NT2/D1 (cell line): ENCODE measurements at regions not wholly inside any gene's neighbourhood (a gene's known extent, or its start where the extent isn't known, plus 50 kb on each side); places are given as distances from the start of the nearest gene placed in this dataset.

Source experiments
- DNase-seq: peaks from one replicate; pipeline ENCODE4 v3.0.0-alpha.2; 2011; ENCODE audit warnings: low read depth, low spot score
- H3K27me3 ChIP-seq: 2 replicates; pipeline ENCODE4 v1.6.0; 2011; ENCODE audit warnings: mild to moderate bottlenecking; ENCODE audit not compliant: insufficient read length, insufficient read depth
- H3K36me3 ChIP-seq: 2 replicates; pipeline ENCODE4 v1.6.1; 2011; ENCODE audit warnings: mild to moderate bottlenecking, low read length, mixed read lengths; ENCODE audit not compliant: insufficient read depth, insufficient read length
- H3K4me1 ChIP-seq: 2 replicates; pipeline ENCODE4 v1.5.1; 2011; ENCODE audit not compliant: insufficient read depth, insufficient read length
- H3K4me3 ChIP-seq: 2 replicates; pipeline ENCODE4 v1.5.1; 2011; ENCODE audit warnings: low read depth; ENCODE audit not compliant: insufficient read length
- H3K9ac ChIP-seq: 2 replicates; pipeline ENCODE4 v1.6.0; 2011; ENCODE audit warnings: low read depth; ENCODE audit not compliant: insufficient read length
- H3K9me3 ChIP-seq: 2 replicates; pipeline ENCODE4 v1.5.1; 2011; ENCODE audit warnings: mild to moderate bottlenecking, low read length; ENCODE audit not compliant: insufficient read depth
- SUZ12 ChIP-seq: IDR thresholded peaks from 2 replicates; pipeline ENCODE4 v1.6.1; 2011; ENCODE audit not compliant: insufficient read length, insufficient read depth; ENCODE audit errors: extremely low read depth
- YY1 ChIP-seq: IDR thresholded peaks from 2 replicates; pipeline ENCODE4 v1.6.1; 2011; ENCODE audit not compliant: insufficient read length, insufficient read depth
- ZNF274 ChIP-seq: IDR thresholded peaks from 2 replicates; pipeline ENCODE4 v1.6.1; 2011; ENCODE audit warnings: mild to moderate bottlenecking, low read depth, low read length

DNA sequence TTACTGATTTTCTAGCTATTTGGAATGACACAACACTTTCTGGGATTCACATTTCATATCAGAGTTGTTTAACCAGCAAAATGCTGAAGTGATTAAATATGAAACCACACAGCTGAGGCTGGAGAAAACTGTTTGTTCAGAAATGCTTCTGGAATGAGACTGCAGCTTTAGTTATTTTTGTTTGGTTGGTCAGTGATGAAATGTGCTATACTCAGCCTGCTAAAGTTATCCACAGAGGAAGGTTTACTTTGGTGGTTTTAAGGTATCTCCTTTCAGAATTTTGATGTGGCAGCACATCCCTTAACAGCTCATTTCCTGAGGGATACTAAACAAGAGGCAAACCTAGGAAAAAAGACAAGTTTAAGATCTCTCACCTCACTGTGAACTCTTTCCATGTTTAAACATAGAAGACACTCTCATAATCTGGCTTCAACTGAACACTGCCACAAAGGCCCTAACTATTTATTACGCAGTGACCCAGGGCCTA, 106.6 kb upstream of the PDE5A start:
- Histone ChIP-seq H3K9me3 (no peaks in the 10 kb centered on the region), H3K36me3 (no peaks in the 10 kb centered on the region), H3K27me3 (no peaks in the 10 kb centered on the region), H3K9ac (no peak overlapping the region), H3K4me1 (no peaks in the 10 kb centered on the region), H3K4me3 (no peak overlapping the region)
- TF ChIP-seq ZNF274 (no peak), YY1 (no peak), SUZ12 (no peak)
- DNase-seq: no peak

DNA sequence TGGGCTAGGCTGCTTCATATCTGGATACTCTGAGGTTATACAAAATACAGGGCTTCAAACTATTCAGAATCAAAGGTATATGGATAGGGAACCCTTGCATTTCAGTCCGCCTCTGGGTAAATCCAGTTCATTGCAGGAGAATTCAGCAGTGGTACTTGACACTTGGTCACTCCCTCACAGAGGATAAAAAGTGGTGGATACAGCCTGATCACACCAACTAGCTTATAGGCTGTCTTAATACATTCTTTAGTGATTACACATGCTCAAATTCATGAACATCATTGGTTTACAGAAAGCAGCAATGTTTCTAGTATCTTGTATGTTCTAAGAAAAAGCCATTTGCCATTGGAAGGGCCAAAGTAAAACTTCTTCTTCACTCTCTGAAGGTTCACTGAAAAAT, 104.8 kb upstream of the PDE5A start:
- Histone ChIP-seq H3K4me1 (no peaks in the 10 kb centered on the region), H3K9me3 (no peaks in the 10 kb centered on the region), H3K9ac (no peak overlapping the region), H3K36me3 (no peaks in the 10 kb centered on the region), H3K27me3 (no peaks in the 10 kb centered on the region), H3K4me3 (no peak overlapping the region)
- DNase-seq: no peak
- no peak for TF ChIP-seq ZNF274
- no peak for TF ChIP-seq YY1
- no peak for TF ChIP-seq SUZ12

GRCh38 chr4:119731778-119732177, 103.2 kb upstream of the PDE5A start:
- no peaks in the 10 kb centered on the region for H3K9me3 ChIP-seq
- no peaks in the 10 kb centered on the region for H3K36me3 ChIP-seq
- no peak overlapping the region for H3K9ac ChIP-seq
- no peaks in the 10 kb centered on the region for H3K4me1 ChIP-seq
- no peak for DNase-seq
- TF ChIP-seq YY1 (no peak), ZNF274 (no peak), SUZ12 (no peak)
- no peaks in the 10 kb centered on the region for H3K27me3 ChIP-seq
- H3K4me3 ChIP-seq: no peak overlapping the region

DNA sequence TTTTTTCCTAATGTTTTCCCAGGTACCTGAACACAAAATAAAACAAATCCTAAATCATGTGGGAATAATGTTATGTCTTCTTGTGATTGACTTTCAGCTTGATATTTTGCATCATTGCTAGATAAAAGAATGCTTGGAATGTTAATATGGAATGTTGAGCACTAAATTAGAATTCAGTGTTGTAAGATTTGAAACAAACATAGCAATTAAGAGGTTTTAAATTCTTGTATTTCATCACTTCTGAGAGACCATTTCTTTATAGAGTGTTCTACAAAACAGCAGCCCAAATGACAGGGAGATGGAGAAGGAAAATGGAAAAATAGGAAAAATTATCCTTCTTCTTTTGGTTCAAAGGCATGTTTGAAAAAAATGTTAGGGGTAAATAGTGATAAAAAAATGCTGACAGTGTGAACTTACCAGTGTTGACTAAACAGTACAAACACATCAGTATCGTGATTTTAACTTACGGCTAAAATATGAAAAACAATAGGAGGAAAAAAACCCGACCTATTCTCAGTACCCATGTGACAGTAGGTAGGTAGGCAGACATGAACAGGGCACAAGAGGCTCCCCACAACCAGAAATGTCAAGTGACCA, 102.6 kb upstream of the PDE5A start:
- Histone ChIP-seq H3K36me3 (no peaks in the 10 kb centered on the region), H3K4me1 (no peaks in the 10 kb centered on the region)

DNA sequence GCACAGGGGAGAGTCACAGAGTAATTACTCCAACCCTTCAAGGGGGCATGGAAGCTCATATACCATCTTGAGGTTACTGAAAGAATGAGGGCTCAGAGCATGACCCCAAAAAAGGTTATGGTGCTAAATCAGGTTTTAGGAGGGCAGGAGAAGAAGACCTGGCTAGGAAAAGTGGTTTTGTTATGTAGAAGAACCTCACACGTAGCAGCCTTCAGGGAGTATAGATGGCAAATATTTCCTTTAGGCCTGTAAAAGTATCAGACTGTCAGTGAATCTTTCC, 102.0 kb upstream of the PDE5A start:
- Histone ChIP-seq H3K4me3 (no peak overlapping the region), H3K27me3 (no peaks in the 10 kb centered on the region), H3K36me3 (no peaks in the 10 kb centered on the region), H3K9ac (no peak overlapping the region), H3K9me3 (no peaks in the 10 kb centered on the region), H3K4me1 (no peaks in the 10 kb centered on the region)
- TF ChIP-seq YY1: no peak
- no peak for TF ChIP-seq ZNF274
- no peak for TF ChIP-seq SUZ12
- DNase-seq: no peak

More for the DNA sequence above, 102.6 kb upstream of the PDE5A start:
- H3K27me3 ChIP-seq: no peaks in the 10 kb centered on the region
- no peak for DNase-seq
- H3K9me3 ChIP-seq: no peaks in the 10 kb centered on the region
- no peak overlapping the region for H3K9ac ChIP-seq
- no peak overlapping the region for H3K4me3 ChIP-seq
- TF ChIP-seq SUZ12 (no peak), YY1 (no peak), ZNF274 (no peak)

DNA sequence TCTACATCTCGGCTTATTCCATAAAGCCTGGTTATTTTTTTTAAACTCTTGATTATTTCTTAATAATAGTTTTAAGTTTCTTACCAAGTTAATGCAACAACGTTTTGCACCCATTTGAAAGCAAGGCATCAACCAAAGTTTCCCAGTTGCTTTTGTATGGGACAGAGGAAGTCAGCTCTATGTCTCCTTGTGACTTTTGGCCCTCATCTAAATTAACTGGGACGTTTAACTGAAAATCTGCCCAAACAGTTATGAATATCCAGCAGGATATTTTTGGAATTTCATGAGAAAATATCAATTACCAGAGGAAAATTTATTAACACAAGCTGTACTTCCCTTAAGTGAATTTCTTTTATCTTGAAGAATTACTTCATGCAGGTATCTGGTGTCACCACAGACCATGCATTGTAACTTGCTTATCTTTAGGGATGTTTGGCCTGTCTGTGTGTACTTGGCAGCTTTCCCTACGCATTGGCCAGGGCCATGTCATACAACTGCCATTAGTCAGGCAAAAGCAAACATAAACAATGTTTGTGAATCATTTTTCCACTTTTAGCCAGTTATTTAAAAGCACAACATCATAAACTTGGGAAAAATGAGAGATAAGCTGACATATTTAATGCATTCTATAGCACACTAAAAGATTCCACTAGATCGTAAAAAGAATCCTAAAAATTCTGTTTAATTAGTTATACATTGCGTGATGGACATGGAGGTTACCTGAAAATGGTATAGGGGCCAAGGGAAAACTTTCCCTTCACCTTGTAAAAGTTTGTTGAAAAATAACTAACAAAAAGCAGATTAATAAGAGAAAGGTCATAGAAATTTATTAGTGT, 101.4 kb upstream of the PDE5A start:
- Histone ChIP-seq H3K27me3 (no peaks in the 10 kb centered on the region), H3K4me1 (no peaks in the 10 kb centered on the region), H3K9me3 (no peaks in the 10 kb centered on the region), H3K4me3 (no peak overlapping the region), H3K36me3 (no peaks in the 10 kb centered on the region), H3K9ac (no peak overlapping the region)
- DNase-seq: no peak
- TF ChIP-seq SUZ12 (no peak), ZNF274 (no peak), YY1 (no peak)

- TF ChIP-seq ZNF274: no peak
- TF ChIP-seq SUZ12: no peak
- TF ChIP-seq YY1: no peak
Observed at GRCh38 chr4:119728692-119729593, 100.3 kb upstream of the PDE5A start.

More at GRCh38 chr4:119728692-119729593, 100.3 kb upstream of the PDE5A start:
- Histone ChIP-seq H3K27me3 (no peaks in the 10 kb centered on the region), H3K9me3 (no peaks in the 10 kb centered on the region), H3K9ac (no peak overlapping the region), H3K36me3 (no peaks in the 10 kb centered on the region), H3K4me1 (no peaks in the 10 kb centered on the region), H3K4me3 (no peak overlapping the region)
- no peak for DNase-seq
